Hepatocyte (in vitro differentiated cells): ENCODE measurements at regions not wholly inside any gene's neighbourhood (a gene's known extent, or its start where the extent isn't known, plus 50 kb on each side); places are given as distances from the start of the nearest gene placed in this dataset.

Experiments
- DNase-seq: peaks from one replicate; pipeline ENCODE4 v3.0.0-alpha.2; 2016; ENCODE audit warnings: low spot score
- H2AFZ ChIP-seq: fragments of 200-600 bp; sonication (generic); 2 replicates; pipeline ENCODE4 v1.6.0; 2016; ENCODE audit warnings: antibody characterized with exemption, mild to moderate bottlenecking
- H3K27ac ChIP-seq: fragments of 200-600 bp; sonication (generic); 2 replicates; pipeline ENCODE4 v1.5.1; 2016; ENCODE audit warnings: mild to moderate bottlenecking
- H3K27me3 ChIP-seq: fragments of 200-600 bp; sonication (generic); 2 replicates; pipeline ENCODE4 v1.6.1; 2016
- H3K36me3 ChIP-seq: fragments of 200-600 bp; sonication (generic); replicated peaks from 2 replicates; pipeline ENCODE4 v1.5.1; 2016; ENCODE audit warnings: low read depth; ENCODE audit not compliant: insufficient read depth
- H3K4me1 ChIP-seq: fragments of 200-600 bp; sonication (generic); 2 replicates; pipeline ENCODE4 v1.5.1; 2016; ENCODE audit warnings: mild to moderate bottlenecking, moderate library complexity; ENCODE audit not compliant: insufficient read depth
- H3K4me2 ChIP-seq: fragments of 200-600 bp; sonication (generic); 2 replicates; pipeline ENCODE4 v1.6.0; 2016
- H3K4me3 ChIP-seq: fragments of 200-600 bp; sonication (generic); 2 replicates; pipeline ENCODE4 v1.5.1; 2016; ENCODE audit warnings: mild to moderate bottlenecking
- H3K79me2 ChIP-seq: fragments of 200-600 bp; sonication (generic); 2 replicates; pipeline ENCODE4 v1.6.0; 2017; ENCODE audit warnings: mild to moderate bottlenecking
- H3K9me2 ChIP-seq: fragments of 200-600 bp; sonication (generic); replicated peaks from 2 replicates; pipeline ENCODE4 v1.6.0; 2017; ENCODE audit warnings: mild to moderate bottlenecking; ENCODE audit not compliant: insufficient read depth
- H3K9me3 ChIP-seq: fragments of 200-600 bp; sonication (generic); 2 replicates; pipeline ENCODE4 v1.5.1; 2016; ENCODE audit warnings: low read depth, mild to moderate bottlenecking
- H4K20me1 ChIP-seq: fragments of 200-600 bp; sonication (generic); 2 replicates; pipeline ENCODE4 v1.6.0; 2016; ENCODE audit warnings: mild to moderate bottlenecking; ENCODE audit not compliant: insufficient read depth, poor library complexity, severe bottlenecking
- CTCF ChIP-seq: fragments of 200-600 bp; sonication (generic); IDR thresholded peaks from 2 replicates; pipeline ENCODE4 v1.5.1; 2016; ENCODE audit warnings: antibody characterized with exemption, mild to moderate bottlenecking; ENCODE audit not compliant: poor library complexity
- EZH2 ChIP-seq: fragments of 200-600 bp; sonication (generic); IDR thresholded peaks from 2 replicates; pipeline ENCODE4 v1.6.1; 2016; ENCODE audit warnings: antibody characterized with exemption, mild to moderate bottlenecking, borderline replicate concordance
- EZH2phosphoT487 ChIP-seq: fragments of 200-600 bp; sonication (generic); IDR thresholded peaks from one replicate; pipeline ENCODE4 v1.6.1; 2018; ENCODE audit warnings: antibody characterized with exemption, mild to moderate bottlenecking, low read depth, moderate library complexity; ENCODE audit not compliant: unreplicated experiment, severe bottlenecking
- WGBS: methylation state at CpG from one replicate; pipeline ENCODE4 v1.1.6; 2016; ENCODE audit warnings: low lambda C conversion rate; ENCODE audit errors: missing lambda C conversion rate; 5-methylcytosine and 5-hydroxymethylcytosine counted together

- no peak for DNase-seq
- Histone ChIP-seq H3K4me3 (no peak overlapping the region), H2AFZ (no peak overlapping the region), H4K20me1 (no peaks in the 10 kb centered on the region), H3K27me3 (no peaks in the 10 kb centered on the region), H3K9me3 (no peaks in the 10 kb centered on the region), H3K79me2 (no peaks in the 10 kb centered on the region), H3K27ac (no peak overlapping the region), H3K4me1 (no peaks in the 10 kb centered on the region), H3K36me3 (no peaks in the 10 kb centered on the region), H3K4me2 (no peak overlapping the region), H3K9me2 (no peaks in the 10 kb centered on the region)
- 88% methylated on average over 3 of the region's 3 CpGs for WGBS
- TF ChIP-seq CTCF (no peak), EZH2 (no peak), EZH2phosphoT487 (no peak)
Observed at GRCh38 chr2:186917866-186918265, 68.9 kb upstream of the ZSWIM2 start.

DNA sequence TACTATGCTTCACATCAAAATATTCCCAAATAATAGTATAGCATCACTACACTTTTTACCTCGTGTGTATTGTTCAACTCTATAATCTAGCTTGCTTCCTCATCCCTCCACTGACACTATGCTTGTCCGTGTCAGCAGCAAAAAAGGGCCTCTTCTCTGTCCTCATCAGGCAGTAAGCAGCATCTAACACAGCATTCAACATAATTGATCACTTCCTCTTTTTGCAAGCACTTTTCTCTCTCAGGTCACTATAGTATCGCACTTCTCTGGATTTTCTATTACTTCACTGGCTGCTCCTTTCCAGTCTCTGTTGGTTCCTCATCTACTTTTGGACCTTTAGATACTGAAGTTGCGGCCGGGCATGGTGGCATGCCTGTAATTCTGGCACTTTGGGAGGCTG lies 64.9 kb upstream of the ZSWIM2 start:
- Histone ChIP-seq H3K4me3 (no peak overlapping the region), H3K27ac (no peak overlapping the region), H3K27me3 (no peaks in the 10 kb centered on the region), H4K20me1 (no peaks in the 10 kb centered on the region), H3K4me2 (no peak overlapping the region), H3K79me2 (no peaks in the 10 kb centered on the region), H3K4me1 (no peaks in the 10 kb centered on the region), H3K9me2 (no peaks in the 10 kb centered on the region), H3K9me3 (no peaks in the 10 kb centered on the region), H2AFZ (no peak overlapping the region), H3K36me3 (no peaks in the 10 kb centered on the region)
- 73% methylated on average over 5 of the region's 5 CpGs for WGBS
- DNase-seq: no peak
- TF ChIP-seq EZH2phosphoT487 (no peak), EZH2 (no peak), CTCF (no peak)

- H2AFZ ChIP-seq: no peak overlapping the region
Observed at GRCh38 chr2:186912979-186913378, 64.0 kb upstream of the ZSWIM2 start.

More at GRCh38 chr2:186912979-186913378, 64.0 kb upstream of the ZSWIM2 start:
- no peak for DNase-seq
- Histone ChIP-seq H3K36me3 (no peaks in the 10 kb centered on the region), H3K4me3 (no peak overlapping the region), H3K9me2 (no peaks in the 10 kb centered on the region), H3K9me3 (no peaks in the 10 kb centered on the region), H3K4me1 (no peaks in the 10 kb centered on the region), H3K27me3 (no peaks in the 10 kb centered on the region), H3K27ac (no peak overlapping the region), H4K20me1 (no peaks in the 10 kb centered on the region), H3K79me2 (no peaks in the 10 kb centered on the region), H3K4me2 (no peak overlapping the region)
- 32% methylated on average over 2 of the region's 2 CpGs for WGBS
- TF ChIP-seq CTCF: no peak
- TF ChIP-seq EZH2phosphoT487: no peak
- no peak for TF ChIP-seq EZH2
